HEK293T (cell line): ENCODE measurements at regions not wholly inside any gene's neighbourhood (a gene's known extent, or its start where the extent isn't known, plus 50 kb on each side); places are given as distances from the start of the nearest gene placed in this dataset.

Experiments
- CTCF ChIA-PET: fragments of 350-600 bp; formaldehyde crosslinking; extraction: SDS; loops from one replicate; lab custom pipeline; 2021; ENCODE audit warnings: antibody characterized with exemption, inconsistent platforms; lab: Yijun Ruan, JAX
- POLR2A ChIA-PET: fragments of 350-600 bp; formaldehyde crosslinking; extraction: SDS; loops from one replicate; lab custom pipeline; 2020; ENCODE audit warnings: antibody characterized with exemption, inconsistent platforms; lab: Yijun Ruan, JAX
- DNase-seq: peaks from one replicate; pipeline ENCODE4 v3.0.0; 2012; ENCODE audit warnings: mixed read lengths; ENCODE audit errors: extremely low spot score
- ARNT ChIP-seq: fragments of 450-650 bp; IDR thresholded peaks from 2 replicates; pipeline ENCODE4 v1.6.1; 2017; ENCODE audit warnings: mild to moderate bottlenecking
- BHLHE40 ChIP-seq: fragments of 450-650 bp; IDR thresholded peaks from 2 replicates; pipeline ENCODE4 v1.6.1; 2016; ENCODE audit warnings: mild to moderate bottlenecking, moderate library complexity, borderline replicate concordance
- CTBP1 ChIP-seq: fragments of 450-650 bp; IDR thresholded peaks from 2 replicates; pipeline ENCODE4 v1.6.1; 2016; ENCODE audit warnings: borderline replicate concordance
- ELF4 ChIP-seq: fragments of 450-650 bp; IDR thresholded peaks from 2 replicates; pipeline ENCODE4 v1.6.1; 2017; ENCODE audit warnings: antibody characterized with exemption
- FOXA1 ChIP-seq: fragments of 450-650 bp; IDR thresholded peaks from 2 replicates; pipeline ENCODE4 v1.6.1; 2016; ENCODE audit warnings: mild to moderate bottlenecking
- FOXK2 ChIP-seq: fragments of 450-650 bp; IDR thresholded peaks from 2 replicates; pipeline ENCODE4 v1.6.1; 2016; ENCODE audit warnings: mild to moderate bottlenecking
- FOXM1 ChIP-seq: fragments of 450-650 bp; IDR thresholded peaks from 2 replicates; pipeline ENCODE4 v1.6.1; 2017; ENCODE audit warnings: mild to moderate bottlenecking, borderline replicate concordance
- HDGF ChIP-seq: fragments of 450-650 bp; IDR thresholded peaks from 2 replicates; pipeline ENCODE4 v1.6.1; 2017; ENCODE audit warnings: antibody characterized with exemption, borderline replicate concordance
- L3MBTL2 ChIP-seq: fragments of 450-650 bp; conservative IDR thresholded peaks from 2 replicates; pipeline ENCODE4 v1.6.1; 2016; ENCODE audit warnings: mild to moderate bottlenecking
- LEF1 ChIP-seq: fragments of 450-650 bp; IDR thresholded peaks from 2 replicates; pipeline ENCODE4 v1.6.1; 2017; ENCODE audit warnings: mild to moderate bottlenecking, borderline replicate concordance
- NFRKB ChIP-seq: fragments of 450-650 bp; IDR thresholded peaks from 2 replicates; pipeline ENCODE4 v1.6.1; 2016; ENCODE audit warnings: mild to moderate bottlenecking, moderate library complexity
- SP1 ChIP-seq: fragments of 450-650 bp; IDR thresholded peaks from 2 replicates; pipeline ENCODE4 v1.6.1; 2017
- SUZ12 ChIP-seq: fragments of 450-650 bp; IDR thresholded peaks from 2 replicates; pipeline ENCODE4 v1.6.1; 2016; ENCODE audit warnings: mild to moderate bottlenecking
- TARDBP ChIP-seq: fragments of 450-650 bp; IDR thresholded peaks from 2 replicates; pipeline ENCODE4 v1.6.1; 2016
- ZNF384 ChIP-seq: fragments of 450-650 bp; IDR thresholded peaks from 2 replicates; pipeline ENCODE4 v1.6.1; 2016
- TF ChIP-seq, protein P1 (sequence below): fragments of 450-650 bp; IDR thresholded peaks from 2 replicates; pipeline ENCODE4 v1.6.1; 2016

DNA sequence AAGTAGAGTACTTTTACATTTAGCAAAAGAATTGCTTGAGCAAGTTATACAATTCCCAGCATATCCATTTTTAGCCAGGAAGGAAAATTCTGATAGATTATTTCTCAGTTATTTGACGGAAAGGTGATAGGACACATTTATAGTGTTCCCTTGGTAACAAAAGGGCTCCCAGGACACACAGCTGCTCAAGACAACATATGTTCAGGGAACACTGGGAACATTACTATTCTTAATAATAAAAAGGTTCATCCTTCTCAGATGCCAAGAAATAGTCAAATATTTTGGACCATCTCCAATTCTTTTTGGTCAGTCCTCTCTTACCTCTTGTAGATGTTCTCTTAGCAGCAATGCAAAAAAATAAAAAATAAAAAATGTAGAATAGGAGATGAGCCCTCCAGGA is 66.8 kb upstream of the SMAD1 start:
- POLR2A ChIA-PET, result no interaction called here
- CTCF ChIA-PET, result no interaction called here
- no peak for DNase-seq
- TF ChIP-seq ZNF384, result no peak
- no peak for TF ChIP-seq ELF4
- no peak for TF ChIP-seq NFRKB
- no peak for TF ChIP-seq ARNT
- TF ChIP-seq, protein P1, sequence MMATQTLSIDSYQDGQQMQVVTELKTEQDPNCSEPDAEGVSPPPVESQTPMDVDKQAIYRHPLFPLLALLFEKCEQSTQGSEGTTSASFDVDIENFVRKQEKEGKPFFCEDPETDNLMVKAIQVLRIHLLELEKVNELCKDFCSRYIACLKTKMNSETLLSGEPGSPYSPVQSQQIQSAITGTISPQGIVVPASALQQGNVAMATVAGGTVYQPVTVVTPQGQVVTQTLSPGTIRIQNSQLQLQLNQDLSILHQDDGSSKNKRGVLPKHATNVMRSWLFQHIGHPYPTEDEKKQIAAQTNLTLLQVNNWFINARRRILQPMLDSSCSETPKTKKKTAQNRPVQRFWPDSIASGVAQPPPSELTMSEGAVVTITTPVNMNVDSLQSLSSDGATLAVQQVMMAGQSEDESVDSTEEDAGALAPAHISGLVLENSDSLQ, result no peak
- TF ChIP-seq TARDBP, result no peak
- TF ChIP-seq L3MBTL2, result no peak
- TF ChIP-seq LEF1, result no peak
- no peak for TF ChIP-seq FOXA1
- no peak for TF ChIP-seq SUZ12
- no peak for TF ChIP-seq FOXM1
- TF ChIP-seq CTBP1, result no peak
- no peak for TF ChIP-seq HDGF
- TF ChIP-seq SP1, result no peak

DNA sequence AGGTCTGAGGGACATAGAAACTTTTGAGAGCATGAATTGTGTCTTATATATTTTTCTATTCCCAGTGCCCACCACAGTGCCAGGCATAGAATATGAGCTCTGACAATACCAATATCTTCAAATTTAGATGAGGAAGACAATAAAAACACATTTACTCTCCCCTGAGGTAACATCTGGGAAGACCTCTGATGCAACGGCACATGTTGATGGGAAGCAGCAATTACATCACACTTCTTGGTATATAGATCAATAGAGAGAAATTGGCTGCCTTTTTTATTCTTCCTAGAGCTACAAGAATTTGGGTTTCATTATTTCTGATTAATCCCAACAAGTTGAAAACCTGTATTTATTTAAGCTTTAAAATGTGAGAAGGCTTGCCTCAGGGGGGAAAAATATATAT is 67.4 kb upstream of the SMAD1 start:
- ChIA-PET POLR2A (no interaction called here), CTCF (interaction anchor here (0.6 kb wide), 1 partner anchor 399 kb away, joined by 3 read pairs; no protein-coding TSS in a partner anchor)
- TF ChIP-seq, protein P1, result no peak
- TF ChIP-seq LEF1 (no peak), NFRKB (no peak), FOXM1 (no peak), FOXA1 (no peak)
- no peak for DNase-seq

DNA sequence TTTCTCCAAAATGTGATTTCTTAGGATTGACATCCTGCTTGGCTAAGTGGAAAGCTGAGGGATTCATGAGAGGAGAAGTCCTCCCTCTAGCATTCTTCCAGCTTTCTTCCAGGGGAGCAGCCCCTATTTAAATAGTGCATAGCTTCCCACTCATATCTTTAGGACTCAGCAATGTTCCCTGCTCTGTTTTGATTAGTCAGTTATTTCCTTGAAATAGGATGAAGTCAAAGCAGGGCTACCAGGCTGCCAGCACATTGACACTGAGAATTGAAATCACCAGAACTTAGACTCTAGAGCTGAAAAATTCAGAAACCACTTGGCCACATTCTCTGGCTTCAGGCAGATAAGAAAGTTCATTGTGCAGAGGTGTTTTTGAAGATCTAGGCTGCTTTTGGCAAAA is 74.7 kb upstream of the SMAD1 start:
- CTCF ChIA-PET, result no interaction called here
- POLR2A ChIA-PET, result no interaction called here
- TF ChIP-seq FOXK2 (no peak), L3MBTL2 (no peak), HDGF (no peak), BHLHE40 (no peak)
- DNase-seq, result no peak

DNA sequence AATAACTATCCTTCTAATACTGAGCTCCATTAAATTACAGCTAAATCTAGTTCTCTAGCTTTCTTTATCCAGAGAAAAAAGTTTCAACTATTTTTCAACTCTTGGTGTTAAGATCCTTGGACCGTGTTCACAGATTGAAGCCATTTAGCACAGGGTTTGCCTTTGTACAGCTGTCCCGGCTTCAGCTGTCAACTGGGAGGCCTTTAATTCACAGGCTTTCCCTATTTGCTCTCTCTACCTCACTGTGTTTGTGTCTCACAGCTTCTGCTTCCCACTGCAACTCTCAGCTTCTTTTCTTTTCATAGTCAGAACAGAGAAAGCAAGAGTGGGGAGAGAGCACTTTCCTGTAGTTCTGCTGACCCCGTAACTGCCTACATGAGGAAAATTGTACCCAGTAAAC is 76.9 kb upstream of the SMAD1 start:
- ChIA-PET CTCF (no interaction called here), POLR2A (no interaction called here)
- DNase-seq, result no peak
- TF ChIP-seq SP1 (no peak), ARNT (no peak), NFRKB (no peak), HDGF (no peak), TARDBP (no peak), FOXM1 (no peak), LEF1 (no peak), FOXA1 (no peak), CTBP1 (no peak), SUZ12 (no peak), ZNF384 (no peak), ELF4 (no peak), L3MBTL2 (no peak), FOXK2 (no peak)
- TF ChIP-seq, protein P1, result no peak

DNA sequence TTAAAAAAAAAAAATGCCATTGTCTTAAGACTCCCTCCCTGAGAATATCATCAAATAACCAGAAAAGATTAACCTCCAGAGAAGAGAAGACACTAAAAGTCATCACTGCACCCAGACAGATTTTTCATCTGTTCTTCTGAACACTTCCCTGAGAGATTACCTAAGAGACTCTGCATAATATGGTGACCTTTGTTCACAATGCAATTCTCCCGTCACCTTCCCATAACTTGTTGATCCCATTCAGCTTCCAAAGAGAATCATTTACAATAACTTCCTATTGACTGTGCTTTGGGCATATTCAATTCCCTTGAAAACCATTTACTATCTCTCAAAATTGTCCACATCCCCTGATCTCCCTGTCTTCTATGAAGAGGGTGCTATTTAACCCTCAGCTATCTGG is 85.1 kb upstream of the SMAD1 start:
- ChIA-PET POLR2A (no interaction called here), CTCF (no interaction called here)
- no peak for DNase-seq

DNA sequence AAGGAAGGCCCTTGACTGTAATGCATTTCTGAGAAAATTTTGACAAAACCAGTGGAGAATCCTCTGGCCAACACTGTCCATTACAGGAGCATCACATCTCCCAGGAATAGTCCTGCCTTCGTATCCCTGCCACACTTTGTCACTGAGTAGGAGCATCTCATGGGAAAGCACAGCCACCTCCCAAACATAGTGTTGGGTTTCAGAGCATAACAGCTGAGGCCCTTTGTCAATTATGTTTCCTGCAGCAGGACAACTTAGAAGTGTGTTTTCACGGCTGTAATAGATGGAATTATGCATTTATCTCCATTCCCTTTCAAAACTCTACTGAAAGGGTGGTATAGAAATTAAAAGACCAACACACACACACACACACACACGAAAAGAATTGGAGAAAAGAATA is 91.1 kb upstream of the SMAD1 start:
- TF ChIP-seq FOXA1 (no peak), NFRKB (no peak), BHLHE40 (no peak), FOXM1 (no peak), TARDBP (no peak), LEF1 (no peak), L3MBTL2 (no peak), FOXK2 (no peak), ARNT (no peak), CTBP1 (no peak), HDGF (no peak), SUZ12 (no peak), SP1 (no peak), ZNF384 (no peak), ELF4 (no peak)
- TF ChIP-seq, protein P1, result no peak
- ChIA-PET POLR2A (no interaction called here), CTCF (no interaction called here)
- no peak for DNase-seq

More for the DNA sequence above, 85.1 kb upstream of the SMAD1 start:
- TF ChIP-seq FOXA1, result no peak

DNA sequence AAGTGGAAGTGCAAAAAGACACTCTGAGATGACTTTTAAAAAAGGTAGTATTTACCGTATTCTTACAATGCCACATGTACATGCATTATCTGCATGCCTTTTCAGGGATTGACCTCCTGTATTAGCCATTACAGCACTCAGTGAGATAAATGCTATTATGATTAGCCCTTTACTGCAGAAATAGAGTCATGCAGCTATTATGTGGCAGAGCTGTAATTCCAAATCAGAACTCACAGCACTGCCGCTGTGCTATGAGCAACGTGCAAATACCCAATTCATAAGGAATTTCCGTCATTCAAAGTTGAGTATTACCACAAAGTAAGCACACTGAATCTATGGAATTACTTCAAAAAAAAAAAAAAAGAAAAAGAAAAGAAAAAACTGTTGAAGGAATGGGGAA is 92.1 kb upstream of the SMAD1 start:
- no peak for TF ChIP-seq FOXM1
- CTCF ChIA-PET, result no interaction called here
- POLR2A ChIA-PET, result no interaction called here
- DNase-seq, result no peak
